H1 (cell line): ENCODE measurements at regions not wholly inside any gene's neighbourhood (a gene's known extent, or its start where the extent isn't known, plus 50 kb on each side); places are given as distances from the start of the nearest gene placed in this dataset.

Experiments used
- CTCF ChIP-seq, 3 experiments: IDR thresholded peaks; 1 replicate in 2 of 3; 2 replicates in 1 of 3; pipeline versions ENCODE4 v1.5.1 to v1.6.1; 2011; ENCODE audit warnings: low read length in 3 of 3, mild to moderate bottlenecking in 3 of 3, inconsistent platforms in 2 of 3, low read depth in 1 of 3, moderate library complexity in 1 of 3; ENCODE audit not compliant: insufficient read depth in 1 of 3; ENCODE audit errors: control extremely low read depth in 1 of 3
- EGR1 ChIP-seq: IDR thresholded peaks from 2 replicates; pipeline ENCODE4 v1.6.1; 2011; ENCODE audit warnings: low read depth, low read length, borderline replicate concordance
- GTF2F1 ChIP-seq: IDR thresholded peaks from 2 replicates; pipeline ENCODE4 v1.6.1; 2012; ENCODE audit warnings: low read depth, low read length, improper control_type of control experiment, borderline replicate concordance
- KDM5A ChIP-seq: fragments of 200-600 bp; IDR thresholded peaks from 2 replicates; pipeline ENCODE4 v1.7.1; 2012; ENCODE audit warnings: mild to moderate bottlenecking, low read length, inconsistent platforms, mixed read lengths
- PHF8 ChIP-seq: fragments of 200-600 bp; sonication (generic); conservative IDR thresholded peaks from 2 replicates; pipeline ENCODE4 v1.7.1; 2012; ENCODE audit warnings: low read depth, mild to moderate bottlenecking, inconsistent platforms, low read length, moderate library complexity
- POLR2A ChIP-seq, 2 experiments: IDR thresholded peaks; 1 replicate in 1 of 2; 2 replicates in 1 of 2; pipeline ENCODE4 v1.6.1; 2011; ENCODE audit warnings: low read depth in 2 of 2, low read length in 2 of 2, mild to moderate bottlenecking in 2 of 2; ENCODE audit errors: control extremely low read depth in 1 of 2
- RFX5 ChIP-seq: IDR thresholded peaks from 2 replicates; pipeline ENCODE4 v1.6.1; 2011; ENCODE audit warnings: low read depth, low read length, improper control_type of control experiment, borderline replicate concordance
- RXRA ChIP-seq: IDR thresholded peaks from 2 replicates; pipeline ENCODE4 v1.6.1; 2011; ENCODE audit warnings: low read depth, mild to moderate bottlenecking, low read length, moderate library complexity; ENCODE audit not compliant: insufficient read depth
- SP1 ChIP-seq: IDR thresholded peaks from 2 replicates; pipeline ENCODE4 v1.6.1; 2011; ENCODE audit warnings: low read depth, low read length
- TCF12 ChIP-seq: IDR thresholded peaks from 2 replicates; pipeline ENCODE4 v1.6.1; 2011; ENCODE audit warnings: low read depth, mild to moderate bottlenecking, low read length
- TF ChIP-seq, protein P1 (sequence below): IDR thresholded peaks from 2 replicates; pipeline ENCODE4 v1.6.1; 2012; ENCODE audit warnings: low read length, inconsistent platforms
- TF ChIP-seq, protein P2 (sequence below): IDR thresholded peaks from 2 replicates; pipeline ENCODE4 v1.6.1; 2011; ENCODE audit warnings: low read length, improper control_type of control experiment

DNA sequence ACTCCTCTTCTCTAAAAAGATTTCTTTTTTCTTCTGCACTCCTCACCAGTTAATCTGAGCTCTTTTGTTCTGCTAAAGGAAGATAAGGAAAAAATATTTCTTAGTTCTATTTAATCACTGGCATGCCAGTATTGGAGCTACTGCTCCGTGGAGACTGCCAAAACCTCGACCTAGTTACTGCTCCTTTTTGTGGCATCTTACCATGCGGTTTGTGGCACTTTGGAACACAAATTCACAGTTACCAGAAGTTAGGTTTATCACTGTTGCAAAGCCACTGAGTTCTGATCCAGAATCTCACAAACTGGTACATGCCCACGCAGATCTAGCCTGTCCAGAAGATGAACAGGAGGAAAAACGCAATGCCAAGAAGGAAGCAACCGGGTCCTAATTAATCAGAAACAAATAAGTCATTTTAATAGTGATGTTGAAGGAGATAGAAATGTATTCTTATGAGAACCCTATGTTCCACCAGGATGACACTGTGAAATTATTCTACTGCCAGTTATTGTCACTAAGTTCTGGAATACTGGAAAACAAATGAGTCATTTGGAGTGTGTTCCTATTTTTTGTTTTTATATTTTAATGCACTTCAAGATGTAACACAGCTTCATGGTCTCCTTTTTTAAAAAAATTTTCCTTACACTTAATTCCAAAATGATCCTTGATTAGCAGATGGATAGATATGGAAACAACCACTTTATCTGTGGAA, 106.7 kb upstream of the GK2 start:
- TF ChIP-seq RFX5 (no peak), CTCF (IDR thresholded peaks at IDR 0.05; ENCODE audit: control extremely low read depth in 1 of 3, insufficient read depth in 1 of 3, low read depth in 1 of 3, low read length in 3 of 3) (no peak), POLR2A (IDR thresholded peaks at IDR 0.05; ENCODE audit: control extremely low read depth in 1 of 2, low read depth in 2 of 2, low read length in 2 of 2) (no peak), TCF12 (no peak), GTF2F1 (no peak), PHF8 (no peak), RXRA (no peak), KDM5A (no peak), EGR1 (no peak), SP1 (no peak)
- TF ChIP-seq, protein P1, sequence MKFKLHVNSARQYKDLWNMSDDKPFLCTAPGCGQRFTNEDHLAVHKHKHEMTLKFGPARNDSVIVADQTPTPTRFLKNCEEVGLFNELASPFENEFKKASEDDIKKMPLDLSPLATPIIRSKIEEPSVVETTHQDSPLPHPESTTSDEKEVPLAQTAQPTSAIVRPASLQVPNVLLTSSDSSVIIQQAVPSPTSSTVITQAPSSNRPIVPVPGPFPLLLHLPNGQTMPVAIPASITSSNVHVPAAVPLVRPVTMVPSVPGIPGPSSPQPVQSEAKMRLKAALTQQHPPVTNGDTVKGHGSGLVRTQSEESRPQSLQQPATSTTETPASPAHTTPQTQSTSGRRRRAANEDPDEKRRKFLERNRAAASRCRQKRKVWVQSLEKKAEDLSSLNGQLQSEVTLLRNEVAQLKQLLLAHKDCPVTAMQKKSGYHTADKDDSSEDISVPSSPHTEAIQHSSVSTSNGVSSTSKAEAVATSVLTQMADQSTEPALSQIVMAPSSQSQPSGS: no peak
- TF ChIP-seq, protein P2, sequence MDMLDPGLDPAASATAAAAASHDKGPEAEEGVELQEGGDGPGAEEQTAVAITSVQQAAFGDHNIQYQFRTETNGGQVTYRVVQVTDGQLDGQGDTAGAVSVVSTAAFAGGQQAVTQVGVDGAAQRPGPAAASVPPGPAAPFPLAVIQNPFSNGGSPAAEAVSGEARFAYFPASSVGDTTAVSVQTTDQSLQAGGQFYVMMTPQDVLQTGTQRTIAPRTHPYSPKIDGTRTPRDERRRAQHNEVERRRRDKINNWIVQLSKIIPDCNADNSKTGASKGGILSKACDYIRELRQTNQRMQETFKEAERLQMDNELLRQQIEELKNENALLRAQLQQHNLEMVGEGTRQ: no peak
